HG03175 (cell line): ENCODE measurements at regions not wholly inside any gene's neighbourhood (a gene's known extent, or its start where the extent isn't known, plus 50 kb on each side); places are given as distances from the start of the nearest gene placed in this dataset.

Experiments
- ATAC-seq: cut with Tn5 transposase; IDR thresholded peaks from one replicate; pipeline ENCODE4 v1.9.1; 2021; ENCODE audit warnings: mild to moderate bottlenecking, moderate library complexity; ENCODE audit not compliant: unreplicated experiment

DNA sequence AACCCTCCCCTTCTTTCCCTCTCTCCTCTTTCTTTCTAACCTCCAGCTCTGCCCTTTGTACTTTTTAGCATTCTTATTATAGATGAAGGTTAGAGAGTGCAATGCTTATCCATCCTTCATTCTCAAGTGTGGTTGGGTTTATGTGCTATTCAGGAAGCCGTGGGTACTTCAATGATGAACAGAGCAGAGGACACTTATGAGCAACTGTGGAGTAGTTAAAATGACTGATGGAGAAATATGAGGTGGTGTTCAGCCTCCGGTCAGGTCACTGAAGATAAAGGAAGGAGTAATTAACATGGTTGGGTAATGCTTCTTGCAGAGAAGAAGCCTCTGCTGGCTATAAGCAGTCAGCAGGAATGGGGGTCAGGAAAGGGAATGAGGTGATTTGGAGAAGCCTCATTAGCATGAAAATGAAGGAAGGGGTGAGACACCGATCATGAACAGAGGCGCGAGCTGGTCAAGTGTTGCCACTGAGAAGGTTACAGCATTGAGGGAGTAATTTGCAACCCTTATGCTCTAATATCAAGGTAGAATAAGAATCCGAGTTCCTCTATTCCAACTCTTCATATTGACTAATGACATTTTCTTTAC, 174.7 kb downstream of the LPIN1 start:
- no peak for ATAC-seq

DNA sequence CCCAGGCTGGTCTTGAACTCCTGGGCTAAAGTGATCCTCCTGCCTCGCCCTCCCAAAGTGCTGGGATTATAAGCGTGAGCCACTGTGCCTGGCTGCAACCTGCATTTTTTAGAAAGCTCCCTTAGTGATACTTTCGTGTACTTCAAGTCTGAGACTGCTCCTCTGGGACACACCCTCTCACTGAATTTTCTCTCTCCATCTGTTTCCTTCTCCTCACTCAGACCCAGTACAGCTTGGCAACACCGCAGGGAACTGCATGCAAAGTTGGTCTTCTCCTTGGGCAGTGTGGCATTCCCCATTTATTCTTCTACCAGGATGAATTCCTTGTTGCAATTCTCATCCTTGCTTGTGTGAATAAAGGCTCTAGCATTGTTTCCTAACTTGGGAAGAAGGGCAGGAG, 175.9 kb downstream of the LPIN1 start:
- no peak for ATAC-seq

DNA sequence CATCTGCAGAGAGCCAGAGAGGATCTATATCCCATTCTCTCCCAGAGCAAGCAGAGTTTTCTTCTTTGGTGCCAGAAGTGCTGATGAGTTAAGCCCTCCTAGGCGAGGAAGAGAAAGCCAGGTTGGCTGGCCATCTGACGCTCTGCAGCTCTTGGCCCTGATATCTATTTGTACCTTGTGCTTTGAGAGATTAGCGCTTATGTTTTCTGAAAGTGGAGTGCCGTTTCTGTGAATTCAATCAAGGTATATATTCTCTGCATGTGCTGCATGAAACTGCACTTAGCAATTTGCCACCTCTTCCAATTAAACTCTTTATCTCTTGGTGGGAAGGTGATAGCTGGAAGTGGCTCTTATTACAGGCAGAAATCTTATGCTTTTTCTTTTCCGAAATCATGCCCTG, 177.5 kb downstream of the LPIN1 start:
- ATAC-seq: no peak

DNA sequence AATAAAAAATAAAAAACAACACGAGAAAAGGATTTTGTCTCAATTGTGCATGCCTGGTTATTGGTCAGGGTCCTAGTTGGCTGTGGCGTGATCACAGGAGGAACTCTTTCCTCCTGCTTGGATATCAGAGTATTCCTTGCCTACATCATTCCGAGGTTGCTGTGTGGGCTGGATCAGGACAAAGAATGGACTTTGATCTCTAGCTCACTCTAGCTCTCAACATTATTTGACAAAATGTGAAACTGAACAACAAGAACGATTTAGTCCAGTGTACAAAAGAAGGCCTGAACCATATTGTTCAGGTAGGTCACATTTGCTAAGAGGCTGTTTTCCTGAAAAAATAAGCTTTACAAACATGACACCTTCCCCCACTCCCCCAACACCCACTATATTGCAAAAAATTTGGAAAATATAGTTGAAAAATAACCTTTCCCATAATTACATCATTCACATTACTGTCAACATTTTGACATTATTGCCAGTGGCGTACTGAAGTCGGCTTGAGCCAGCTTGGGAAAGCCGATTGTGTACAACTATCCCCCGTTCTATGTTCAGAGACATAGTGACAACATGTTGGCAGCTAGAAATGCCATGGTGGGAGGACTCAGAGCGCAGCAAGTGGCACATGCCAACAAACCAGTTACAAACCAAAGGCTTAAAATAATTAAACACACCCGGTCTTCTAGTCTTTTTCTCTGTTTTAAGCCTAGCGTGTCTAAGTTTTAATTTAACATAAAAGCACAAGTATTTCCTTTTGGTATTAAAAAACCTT, 179.0 kb downstream of the LPIN1 start:
- no peak for ATAC-seq

DNA sequence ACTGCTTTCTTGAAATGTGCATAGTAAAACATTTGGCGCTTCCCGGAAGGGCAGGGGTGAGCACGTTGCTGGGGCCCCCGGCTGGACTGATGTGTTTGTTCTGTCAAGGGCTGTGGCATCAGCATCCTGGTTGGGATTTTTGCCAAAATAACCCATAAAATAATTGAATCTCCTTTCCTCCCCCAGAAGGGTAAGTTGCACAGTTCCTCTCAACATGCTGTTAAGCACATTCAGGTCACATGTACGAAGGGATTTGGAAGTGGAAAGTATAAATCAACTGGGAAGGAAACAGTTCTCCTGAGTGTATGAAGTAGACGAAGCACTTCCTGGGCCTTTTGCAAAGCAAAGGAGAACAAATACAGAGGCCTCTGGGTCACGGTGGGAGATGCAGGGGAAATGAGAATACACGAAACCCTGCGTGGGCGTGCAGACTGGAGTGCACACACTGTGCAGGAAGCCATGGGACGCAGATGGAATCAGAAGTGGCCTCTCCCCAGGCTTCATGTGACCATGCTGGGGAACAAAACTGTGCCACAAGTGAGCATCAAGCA, 183.9 kb downstream of the LPIN1 start:
- ATAC-seq: no peak

DNA sequence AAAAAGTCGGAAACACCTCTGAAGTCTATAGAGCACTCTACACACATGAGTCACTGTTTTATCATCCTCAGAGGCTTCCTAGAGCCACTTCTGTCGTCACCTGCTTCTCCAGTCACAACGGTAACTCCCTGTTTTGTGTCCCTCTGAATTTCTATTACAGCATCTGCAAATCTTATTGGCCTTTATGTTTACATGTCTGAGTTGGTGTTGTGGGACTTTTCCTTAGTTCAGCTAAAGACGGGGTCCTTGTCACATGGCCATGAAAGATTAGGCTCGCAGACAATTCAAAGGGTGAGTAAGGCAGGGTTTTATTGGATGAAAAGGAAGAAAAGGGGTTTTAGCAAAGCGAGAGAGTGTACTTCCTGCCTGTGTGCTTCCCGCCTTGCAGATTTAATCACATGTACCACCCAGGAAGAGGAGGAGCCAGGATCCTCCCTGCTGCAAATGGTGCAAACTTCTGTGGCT, 185.6 kb downstream of the LPIN1 start:
- no peak for ATAC-seq

DNA sequence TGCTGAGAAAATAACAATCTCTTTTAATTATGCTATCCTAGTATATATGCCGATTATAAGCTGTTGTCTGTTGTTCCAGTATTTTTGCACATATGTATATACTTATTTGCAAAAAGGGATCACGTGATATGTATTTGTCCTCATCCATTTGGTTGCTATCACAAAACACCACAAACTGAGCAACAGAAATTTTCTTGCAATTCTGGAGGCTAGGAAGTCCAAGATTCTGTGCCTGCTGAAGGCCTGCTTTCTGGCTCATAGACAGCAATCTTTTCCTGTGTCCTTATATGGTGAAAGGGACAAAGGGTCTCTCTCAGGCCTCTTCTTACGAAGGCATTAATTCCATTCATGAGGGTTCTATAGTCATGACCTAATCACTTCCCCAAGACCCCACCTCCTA, 186.5 kb downstream of the LPIN1 start:
- no peak for ATAC-seq

DNA sequence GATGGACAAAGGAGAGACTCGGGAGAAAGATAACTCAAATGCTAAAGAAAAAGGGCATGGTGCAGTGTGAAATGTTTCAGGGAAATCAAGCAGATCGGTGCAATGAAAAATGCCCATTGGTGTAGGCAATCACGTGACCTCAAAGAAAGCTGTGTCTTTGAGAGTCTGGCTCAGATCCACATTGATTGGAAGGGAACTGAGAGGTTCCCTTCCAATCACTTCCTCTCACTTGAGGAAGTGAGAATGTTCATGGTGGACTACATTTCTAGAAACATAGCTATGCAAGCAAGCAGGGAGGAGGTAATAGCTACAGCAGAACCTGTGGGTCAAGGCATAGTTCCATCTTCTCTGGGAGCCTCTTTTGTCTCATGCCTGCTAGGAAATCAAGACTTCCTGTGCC, 187.4 kb downstream of the LPIN1 start:
- ATAC-seq: peak; percentile 84

DNA sequence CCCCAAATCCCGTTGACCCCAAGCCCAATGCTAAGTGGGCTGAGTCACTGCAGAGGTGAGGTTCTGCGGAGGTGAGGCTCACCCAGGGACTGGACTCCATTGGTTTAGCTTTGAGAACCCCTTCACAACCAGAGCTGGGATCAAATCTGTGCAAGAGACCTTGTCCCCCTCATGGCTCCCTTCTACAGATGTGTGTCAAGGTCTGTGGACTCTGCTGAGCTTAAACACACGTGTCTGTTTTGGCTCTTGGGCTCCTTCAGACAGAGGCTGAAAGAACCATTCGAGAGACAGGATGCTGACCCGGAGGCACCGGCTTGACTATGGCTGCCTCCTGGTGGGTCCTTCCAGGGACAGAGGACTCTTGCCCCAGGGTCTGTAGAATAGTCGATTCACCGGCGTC, 190.3 kb downstream of the LPIN1 start:
- no peak for ATAC-seq

DNA sequence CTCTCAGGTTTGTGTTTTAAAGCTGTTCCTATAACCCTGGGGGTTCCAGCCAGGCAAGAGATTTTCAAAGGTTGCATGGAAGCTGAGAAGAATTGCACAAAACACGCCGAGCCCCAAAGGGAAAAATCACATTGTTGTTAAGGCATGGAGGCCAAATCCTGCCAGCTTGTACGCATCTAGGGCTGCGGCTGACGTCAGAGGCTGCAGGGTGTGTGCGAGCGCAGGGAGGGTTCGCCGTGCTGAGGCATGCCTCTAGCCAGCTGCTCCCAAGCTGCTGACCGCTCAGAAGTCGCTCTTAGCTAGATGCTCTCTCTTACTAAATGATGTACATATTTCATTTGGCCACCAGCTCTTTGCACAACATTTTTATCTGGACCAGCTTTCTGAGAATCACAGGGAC, 191.8 kb downstream of the LPIN1 start:
- no peak for ATAC-seq

DNA sequence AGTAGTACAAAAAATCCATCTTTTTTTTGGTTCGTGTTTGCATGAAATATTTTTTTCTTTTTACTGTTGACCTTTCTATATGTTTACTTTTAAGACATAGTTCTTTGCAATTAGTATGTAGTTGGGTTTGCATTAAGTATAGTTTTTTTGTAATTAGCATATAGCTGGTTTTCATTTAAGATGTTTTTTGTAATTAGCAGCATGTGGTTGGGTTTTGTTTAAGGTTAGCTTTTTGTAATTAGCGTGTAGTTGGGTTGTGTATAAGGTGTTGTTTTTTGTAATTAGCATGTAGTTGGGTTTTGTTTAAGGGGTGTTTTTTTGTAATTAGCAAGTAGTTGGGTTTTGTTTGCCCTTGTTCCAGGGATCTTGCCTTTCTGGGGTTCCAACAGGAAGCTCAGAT, 193.1 kb downstream of the LPIN1 start:
- ATAC-seq: no peak

DNA sequence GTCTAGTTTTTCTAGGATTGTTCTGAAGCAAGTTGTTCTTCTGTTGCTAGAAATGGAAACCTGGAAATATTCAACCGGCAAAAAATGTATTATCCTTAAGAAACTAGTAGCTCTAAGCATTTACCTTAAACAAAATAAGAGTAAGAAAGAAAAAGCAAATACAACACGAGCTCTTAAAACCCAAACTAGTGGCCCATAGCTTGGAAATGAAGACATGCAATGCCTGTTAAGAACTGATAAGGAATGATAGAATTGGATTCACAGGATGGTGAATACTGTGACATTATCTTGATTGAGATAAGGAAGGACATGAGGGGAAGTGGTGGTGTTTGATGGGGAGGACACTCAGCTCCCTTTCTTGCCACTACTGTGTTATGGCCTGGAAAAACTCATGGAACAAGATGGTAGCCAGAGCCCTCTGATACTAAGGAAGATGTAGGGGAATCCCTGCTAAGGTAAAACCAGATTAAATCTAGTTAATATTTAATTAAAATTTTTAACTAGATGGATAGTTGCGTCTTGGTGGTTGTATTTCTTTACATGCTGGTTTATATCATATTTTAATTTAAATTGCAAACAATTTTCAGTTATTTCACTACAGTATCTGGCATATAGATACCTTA, 193.8 kb downstream of the LPIN1 start:
- no peak for ATAC-seq

DNA sequence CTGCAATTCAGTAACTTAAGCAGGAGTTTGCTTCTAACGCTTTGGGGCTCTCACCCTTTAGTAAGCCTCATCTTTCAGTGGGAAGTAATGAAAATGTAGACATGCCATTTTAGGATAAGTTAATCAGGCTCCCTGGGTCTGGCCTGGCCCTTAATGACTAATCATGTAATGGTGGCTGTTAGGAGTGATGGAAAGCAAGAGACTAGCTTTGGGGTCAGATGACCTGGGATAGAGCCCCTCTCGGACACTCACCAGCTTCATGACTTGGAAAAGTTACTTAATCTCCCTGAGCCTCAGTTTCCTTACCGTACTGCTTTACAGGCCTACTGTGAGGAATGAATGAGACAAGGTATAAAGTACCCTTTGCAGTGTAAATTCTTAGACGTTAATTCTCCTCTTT, 194.4 kb downstream of the LPIN1 start:
- no peak for ATAC-seq

DNA sequence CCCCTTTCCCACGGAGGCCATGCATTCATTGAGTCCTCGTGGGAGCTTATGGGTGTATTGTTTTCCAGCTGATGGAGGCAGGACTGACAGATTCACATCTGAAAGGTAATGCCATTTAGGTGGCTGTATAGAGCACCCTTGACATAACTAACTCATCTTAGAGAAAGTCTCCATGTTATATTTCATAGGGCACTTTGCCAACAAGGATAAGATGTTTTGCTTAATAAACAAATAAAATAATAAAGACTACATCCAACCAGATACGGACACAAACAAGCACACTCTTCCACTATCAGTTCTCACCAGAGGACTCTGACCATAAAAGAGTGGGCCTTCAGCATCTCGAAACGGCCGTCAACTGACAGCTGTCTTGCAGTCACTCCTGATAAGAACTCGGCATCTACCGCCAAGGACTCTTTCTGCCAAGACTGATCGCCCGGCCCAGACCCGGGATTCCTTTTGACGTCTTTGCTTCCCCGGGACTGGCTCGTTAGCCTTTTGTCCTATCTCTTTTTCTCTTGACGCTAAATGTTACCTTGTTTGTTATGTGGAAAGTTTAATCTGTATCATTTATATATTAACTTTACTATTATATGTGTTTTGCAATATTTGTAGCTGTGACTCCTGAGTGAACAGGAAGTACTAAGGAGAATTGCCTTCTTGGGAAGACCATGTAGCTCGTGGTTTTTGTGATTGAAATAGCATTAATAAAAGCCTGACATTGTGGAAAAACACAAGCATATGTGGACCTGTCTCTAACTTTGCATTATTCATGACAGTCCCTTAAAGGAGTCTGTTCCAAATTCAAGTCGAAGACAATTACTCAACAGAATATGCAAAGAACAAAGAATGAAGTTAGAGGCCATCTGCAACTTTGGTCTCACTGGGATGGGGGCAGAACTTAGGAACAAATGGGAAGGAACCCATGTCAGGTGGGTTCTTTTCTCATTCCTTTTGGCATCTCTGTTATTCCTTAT, 195.1 kb downstream of the LPIN1 start:
- no peak for ATAC-seq

DNA sequence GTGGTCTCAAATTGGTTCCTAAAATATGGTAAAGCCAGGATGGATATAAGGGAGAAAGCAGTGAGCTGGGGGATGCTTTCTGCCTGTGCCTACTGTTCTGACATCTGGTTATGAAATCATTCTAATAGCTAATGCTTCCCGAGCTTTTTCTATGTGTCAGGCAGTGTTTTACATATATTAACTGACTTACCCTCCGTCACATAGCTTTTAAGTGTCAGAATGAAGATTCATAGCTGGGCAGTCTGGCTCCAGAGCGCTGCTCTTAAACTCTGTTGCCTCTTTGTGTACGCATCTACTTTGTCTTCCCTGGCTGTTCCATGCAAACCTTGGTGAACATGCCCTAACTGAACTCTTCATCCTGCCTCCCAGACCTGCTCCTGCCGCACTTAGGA, 195.7 kb downstream of the LPIN1 start:
- no peak for ATAC-seq

DNA sequence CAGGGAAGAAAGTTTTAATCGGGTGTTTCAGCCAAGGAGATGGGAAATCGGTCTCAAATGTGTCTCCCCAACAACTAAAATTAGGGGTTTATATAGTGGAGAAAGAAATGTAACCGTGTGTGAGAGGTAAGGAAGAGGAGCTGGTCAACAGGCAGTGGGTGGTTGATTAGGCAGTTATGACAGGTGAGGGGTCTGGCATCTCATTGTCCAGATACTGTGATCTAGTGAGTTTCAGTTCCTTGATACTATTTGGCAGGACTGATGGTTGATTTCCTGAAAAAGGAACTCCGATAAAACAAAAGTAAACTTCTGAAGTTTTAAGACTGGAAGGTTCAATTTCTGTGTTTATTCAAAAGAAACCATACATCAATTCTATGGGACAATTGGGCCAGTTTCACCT, 197.9 kb downstream of the LPIN1 start:
- no peak for ATAC-seq

DNA sequence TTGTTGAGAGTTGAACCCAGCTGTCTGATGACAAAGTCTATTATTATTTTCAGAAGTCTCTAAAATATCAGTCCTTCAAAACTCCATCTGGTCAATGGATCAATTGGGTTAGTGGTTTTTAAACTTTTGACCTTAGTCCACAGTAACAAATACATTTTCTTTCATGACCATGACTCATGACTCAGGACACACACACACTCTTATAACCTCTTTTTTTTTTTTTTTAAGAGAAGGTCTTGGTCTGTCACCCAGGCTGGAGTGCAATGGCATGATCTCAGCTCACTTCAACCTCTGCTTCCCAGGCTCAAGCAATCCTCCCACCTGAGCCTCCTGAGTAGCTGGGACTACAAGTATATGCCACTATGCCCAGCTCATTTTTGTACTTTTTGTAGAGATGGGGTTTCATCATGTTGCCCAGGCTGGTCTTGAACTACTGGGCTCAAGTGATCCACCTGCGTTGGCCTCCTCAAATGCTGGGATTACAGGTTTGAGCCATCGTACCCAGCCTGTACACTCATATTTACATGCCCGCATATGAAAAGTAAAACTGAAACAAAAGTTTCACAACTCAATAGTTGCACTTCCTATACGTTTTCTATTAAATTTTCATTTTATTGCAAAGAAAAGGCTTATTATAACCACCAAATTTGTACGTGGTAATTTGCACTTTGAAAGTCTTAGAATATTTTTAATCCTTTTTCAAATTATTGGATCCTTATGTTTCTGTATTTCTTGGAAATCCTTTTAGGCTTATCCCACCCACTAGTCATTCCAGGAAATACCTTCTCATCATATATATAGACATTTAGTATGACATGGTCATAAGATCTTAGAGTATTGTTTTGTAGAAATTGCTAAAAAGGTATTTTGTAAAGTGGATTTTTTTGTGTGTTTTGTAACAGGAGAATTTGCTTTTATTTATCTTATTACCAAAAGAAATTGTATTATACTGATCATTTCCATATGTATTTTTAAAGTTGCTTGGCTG, 199.0 kb downstream of the LPIN1 start:
- peak; percentile 96 for ATAC-seq

DNA sequence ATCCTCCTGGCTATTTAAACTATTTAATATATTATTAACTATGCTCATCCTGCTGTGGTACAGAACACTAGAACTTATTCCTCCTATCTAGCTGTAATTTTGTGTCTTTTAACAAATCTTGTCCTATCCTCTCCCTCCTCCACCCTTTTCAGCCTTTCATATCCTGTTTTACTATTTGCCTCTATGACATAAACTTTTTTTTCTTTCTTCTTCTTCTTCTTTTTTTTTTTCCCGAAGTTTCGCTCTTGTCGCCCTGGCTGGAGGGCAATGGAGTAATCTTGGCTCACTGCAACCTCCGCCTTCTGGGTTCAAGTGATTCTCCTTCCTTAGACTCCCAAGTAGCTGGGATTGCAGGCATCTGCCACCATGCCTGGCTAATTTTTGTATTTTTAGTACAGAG, 201.5 kb downstream of the LPIN1 start:
- ATAC-seq: no peak

DNA sequence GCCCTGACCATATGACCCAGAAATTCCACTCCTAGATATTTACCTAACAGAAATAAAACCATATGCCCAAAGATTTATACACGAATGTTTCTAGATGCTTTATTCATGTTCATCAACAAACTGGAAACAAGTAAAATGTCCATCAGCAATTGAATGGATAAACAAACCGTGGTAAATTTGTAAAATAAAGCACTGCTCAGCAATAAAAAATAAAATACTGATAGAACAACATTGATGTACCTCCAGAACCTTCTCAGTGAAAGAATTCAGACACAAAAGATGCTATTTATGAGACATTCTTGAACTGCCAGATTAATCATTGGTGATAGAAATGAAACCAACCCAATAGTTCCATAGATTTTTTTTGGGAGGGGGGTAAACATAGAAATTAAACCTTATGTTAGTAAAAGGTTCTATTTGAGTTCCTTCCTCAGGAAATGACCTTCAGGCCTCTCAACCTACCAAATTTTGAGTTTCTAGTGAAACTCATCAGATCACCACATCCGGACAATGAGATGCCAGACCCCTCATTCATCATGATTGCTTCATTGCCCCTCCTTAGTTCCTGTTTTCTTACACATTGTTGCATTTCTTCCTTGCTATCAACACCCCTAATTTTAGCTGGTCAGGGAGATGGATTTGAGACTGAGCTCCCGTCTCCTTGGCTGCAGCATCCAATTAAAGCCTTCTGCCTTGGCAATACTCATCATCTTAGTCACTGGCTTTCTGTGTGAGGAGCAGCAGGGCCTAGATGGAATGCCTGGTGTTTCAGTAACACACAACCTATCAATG, 203.5 kb downstream of the LPIN1 start:
- ATAC-seq: no peak
